MM.1S (cell line): ENCODE measurements at regions not wholly inside any gene's neighbourhood (a gene's known extent, or its start where the extent isn't known, plus 50 kb on each side); places are given as distances from the start of the nearest gene placed in this dataset.

Experiments
- DNase-seq: peaks from one replicate; pipeline ENCODE4 v3.0.0-alpha.2; 2015
- H2AFZ ChIP-seq: fragments of 300-600 bp; sonication (generic); 2 replicates; pipeline ENCODE4 v1.6.0; 2016; ENCODE audit warnings: antibody characterized with exemption, low read length
- H3F3A ChIP-seq: fragments of 300-600 bp; sonication (generic); 2 replicates; pipeline ENCODE4 v1.6.1; 2016; ENCODE audit warnings: mild to moderate bottlenecking, antibody characterized with exemption, low read length, moderate library complexity, mixed read lengths; ENCODE audit not compliant: insufficient read depth
- H3K27ac ChIP-seq: fragments of 300-600 bp; sonication (generic); 2 replicates; pipeline ENCODE4 v1.5.1; 2016; ENCODE audit warnings: mild to moderate bottlenecking, low read length
- H3K27me3 ChIP-seq: fragments of 300-600 bp; sonication (generic); replicated peaks from 2 replicates; pipeline ENCODE4 v1.6.0; 2016; ENCODE audit warnings: low read length; ENCODE audit not compliant: insufficient read depth
- H3K36me3 ChIP-seq: fragments of 300-600 bp; sonication (generic); replicated peaks from 2 replicates; pipeline ENCODE4 v1.6.1; 2016; ENCODE audit warnings: mild to moderate bottlenecking, low read length, mixed read lengths; ENCODE audit not compliant: insufficient read depth
- H3K4me1 ChIP-seq: fragments of 300-600 bp; sonication (generic); 2 replicates; pipeline ENCODE4 v1.6.1; 2016; ENCODE audit warnings: low read length, mixed read lengths
- H3K4me2 ChIP-seq: fragments of 300-600 bp; sonication (generic); 2 replicates; pipeline ENCODE4 v1.6.0; 2016; ENCODE audit warnings: low read depth, low read length
- H3K4me3 ChIP-seq: fragments of 300-600 bp; sonication (generic); 2 replicates; pipeline ENCODE4 v1.5.1; 2016; ENCODE audit warnings: low read length, mixed read lengths
- H3K79me2 ChIP-seq: fragments of 300-600 bp; sonication (generic); 2 replicates; pipeline ENCODE4 v1.6.1; 2016; ENCODE audit warnings: mixed run types, low read length, mixed read lengths
- H3K9ac ChIP-seq: fragments of 300-600 bp; sonication (generic); 2 replicates; pipeline ENCODE4 v1.6.1; 2016; ENCODE audit warnings: low read length, mixed read lengths
- H3K9me2 ChIP-seq: fragments of 300-600 bp; sonication (generic); replicated peaks from 2 replicates; pipeline ENCODE4 v1.6.1; 2016; ENCODE audit warnings: mild to moderate bottlenecking, low read length, mixed read lengths; ENCODE audit not compliant: insufficient read depth
- H3K9me3 ChIP-seq: fragments of 300-600 bp; sonication (generic); replicated peaks from 2 replicates; pipeline ENCODE4 v1.6.1; 2016; ENCODE audit warnings: mild to moderate bottlenecking, low read length, mixed read lengths; ENCODE audit not compliant: insufficient read depth
- H4K20me1 ChIP-seq: fragments of 300-600 bp; sonication (generic); 2 replicates; pipeline ENCODE4 v1.6.1; 2016; ENCODE audit warnings: mild to moderate bottlenecking, low read length, moderate library complexity, mixed read lengths; ENCODE audit not compliant: insufficient read depth
- CTCF ChIP-seq: fragments of 300-600 bp; sonication (generic); IDR thresholded peaks from 2 replicates; pipeline ENCODE4 v1.5.1; 2016; ENCODE audit warnings: antibody characterized with exemption, low read length, mixed read lengths
- EZH2 ChIP-seq: fragments of 300-600 bp; sonication (generic); optimal IDR thresholded peaks from 2 replicates; pipeline ENCODE3; 2017; ENCODE audit warnings: low read depth, mild to moderate bottlenecking, antibody characterized with exemption, low read length, mixed read lengths
- EZH2phosphoT487 ChIP-seq: fragments of 300-600 bp; sonication (generic); IDR thresholded peaks from 2 replicates; pipeline ENCODE4 v1.6.1; 2018; ENCODE audit warnings: antibody characterized with exemption, low read length

GRCh38 chr12:23113781-23114180 is 488.8 kb downstream of the ETNK1 start:
- Histone ChIP-seq H2AFZ (no peak overlapping the region), H3K4me3 (no peak overlapping the region), H3K36me3 (no peaks in the 10 kb centered on the region), H3K9me3 (no peaks in the 10 kb centered on the region), H3K4me2 (no peak overlapping the region), H3K9ac (no peak overlapping the region), H3K79me2 (no peaks in the 10 kb centered on the region), H3K4me1 (no peaks in the 10 kb centered on the region), H3K27ac (no peak overlapping the region), H3F3A (no peaks in the 10 kb centered on the region), H4K20me1 (no peaks in the 10 kb centered on the region), H3K27me3 (no peaks in the 10 kb centered on the region), H3K9me2 (no peaks in the 10 kb centered on the region)
- no peak for DNase-seq
- TF ChIP-seq EZH2phosphoT487, result no peak
- TF ChIP-seq EZH2, result no peak
- TF ChIP-seq CTCF, result no peak

GRCh38 chr12:23115984-23116383 is 491.0 kb downstream of the ETNK1 start:
- TF ChIP-seq EZH2 (no peak), CTCF (no peak), EZH2phosphoT487 (no peak)
- Histone ChIP-seq H3K27ac (no peak overlapping the region), H3K4me3 (no peak overlapping the region)

GRCh38 chr12:23126794-23127193 is 501.8 kb downstream of the ETNK1 start:
- H3K27me3 ChIP-seq, result no peaks in the 10 kb centered on the region
- no peaks in the 10 kb centered on the region for H3K9me3 ChIP-seq
- H3F3A ChIP-seq, result no peaks in the 10 kb centered on the region
- H3K36me3 ChIP-seq, result no peaks in the 10 kb centered on the region
- H2AFZ ChIP-seq, result no peak overlapping the region
- H3K79me2 ChIP-seq, result no peaks in the 10 kb centered on the region
- H3K9me2 ChIP-seq, result no peaks in the 10 kb centered on the region
- no peaks in the 10 kb centered on the region for H4K20me1 ChIP-seq
- no peak overlapping the region for H3K4me3 ChIP-seq
- no peak overlapping the region for H3K27ac ChIP-seq
- no peak for TF ChIP-seq EZH2phosphoT487
- TF ChIP-seq EZH2, result no peak
- TF ChIP-seq CTCF, result no peak
- H3K9ac ChIP-seq, result no peak overlapping the region
- no peak overlapping the region for H3K4me2 ChIP-seq
- no peaks in the 10 kb centered on the region for H3K4me1 ChIP-seq
- DNase-seq, result no peak

More at GRCh38 chr12:23115984-23116383, 491.0 kb downstream of the ETNK1 start:
- H3K79me2 ChIP-seq, result no peaks in the 10 kb centered on the region
- H3K36me3 ChIP-seq, result no peaks in the 10 kb centered on the region
- no peaks in the 10 kb centered on the region for H3F3A ChIP-seq
- no peaks in the 10 kb centered on the region for H3K27me3 ChIP-seq
- no peak overlapping the region for H3K4me2 ChIP-seq
- no peaks in the 10 kb centered on the region for H3K4me1 ChIP-seq
- H3K9me2 ChIP-seq, result no peaks in the 10 kb centered on the region
- no peak for DNase-seq
- H3K9me3 ChIP-seq, result no peaks in the 10 kb centered on the region
- no peak overlapping the region for H3K9ac ChIP-seq
- H4K20me1 ChIP-seq, result no peaks in the 10 kb centered on the region
- no peak overlapping the region for H2AFZ ChIP-seq
